ENCODE measurements at regions not wholly inside any gene's neighbourhood (a gene's known extent, or its start where the extent isn't known, plus 50 kb on each side); places are given as distances from the start of the nearest gene placed in this dataset.

DNA sequence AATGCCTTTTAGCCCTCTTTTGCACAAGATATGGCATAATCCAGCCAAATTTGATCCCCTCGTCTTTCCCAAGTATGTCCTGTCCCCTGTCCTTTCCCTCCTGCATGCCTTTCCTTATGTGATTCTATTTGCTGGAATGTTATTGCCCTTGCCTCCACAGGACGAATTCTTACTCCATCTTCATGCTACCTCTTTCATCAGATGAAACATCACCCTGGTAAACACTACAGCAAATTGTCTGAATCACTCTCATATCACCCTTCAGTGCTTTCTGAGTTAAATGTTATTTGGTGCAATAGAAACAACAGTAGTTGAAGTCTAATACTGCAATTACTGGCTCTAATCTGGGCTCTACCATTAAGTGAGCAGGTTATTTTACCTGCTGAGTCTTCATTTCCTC, 52.2 kb upstream of the FAT1 start:
- intact Hi-C loops (cut with micrococcal nuclease; ENCODE audit: unreplicated experiment) = no loop called here
- no peaks in the 10 kb centered on the region for H3K9me3 ChIP-seq (ENCODE audit: low read length)
- FAIRE-seq (no peak), DNase-seq (ENCODE audit: low spot score) (no peak), ATAC-seq (no peak)
- H3K27ac ChIP-seq (ENCODE audit: extremely low read length, insufficient read depth, low read length) = no peak overlapping the region
- no peaks in the 10 kb centered on the region for H3K36me3 ChIP-seq (replicated peaks in 1 of 2; ENCODE audit: control insufficient read depth in 1 of 2, insufficient read depth in 2 of 2, low read length in 2 of 2)
- CTCF ChIA-PET (ENCODE audit: low intra/inter-chr PET ratio, low total read pairs) = no interaction called here
- H3K4me1 ChIP-seq (ENCODE audit: insufficient read depth, low read length) = peaks cover 47% of the 10 kb centered on the region
- H3K27me3 ChIP-seq (ENCODE audit: control insufficient read depth in 1 of 2, insufficient read depth in 2 of 2, low read length in 2 of 2) = no peaks in the 10 kb centered on the region
- no peak overlapping the region for H2AFZ ChIP-seq (ENCODE audit: low read length)
- WGBS (ENCODE audit: low lambda C conversion rate) = 62% methylated on average over 2 of the region's 2 CpGs
- POLR2A ChIA-PET = no interaction called here
- BruUV-seq (replicated peaks) = no TSS peak
- TF ChIP-seq TSC22D2 (CRISPR knock-in tag; IDR thresholded peaks at IDR 0.05; ENCODE audit: borderline replicate concordance) (no peak), MTA1 (CRISPR knock-in tag; IDR thresholded peaks at IDR 0.05; ENCODE audit: borderline replicate concordance) (no peak), ZNF441 (CRISPR knock-in tag; IDR thresholded peaks at IDR 0.05; ENCODE audit: borderline replicate concordance) (no peak), ZNF205 (CRISPR knock-in tag; IDR thresholded peaks at IDR 0.05) (no peak), ZNF251 (CRISPR knock-in tag; IDR thresholded peaks at IDR 0.05) (no peak), FOXK1 (CRISPR knock-in tag; IDR thresholded peaks at IDR 0.05; ENCODE audit: borderline replicate concordance, low read depth) (no peak), PHF5A (CRISPR knock-in tag; IDR thresholded peaks at IDR 0.05; ENCODE audit: low read depth, unreplicated experiment) (no peak)
- TF ChIP-seq, protein P1, sequence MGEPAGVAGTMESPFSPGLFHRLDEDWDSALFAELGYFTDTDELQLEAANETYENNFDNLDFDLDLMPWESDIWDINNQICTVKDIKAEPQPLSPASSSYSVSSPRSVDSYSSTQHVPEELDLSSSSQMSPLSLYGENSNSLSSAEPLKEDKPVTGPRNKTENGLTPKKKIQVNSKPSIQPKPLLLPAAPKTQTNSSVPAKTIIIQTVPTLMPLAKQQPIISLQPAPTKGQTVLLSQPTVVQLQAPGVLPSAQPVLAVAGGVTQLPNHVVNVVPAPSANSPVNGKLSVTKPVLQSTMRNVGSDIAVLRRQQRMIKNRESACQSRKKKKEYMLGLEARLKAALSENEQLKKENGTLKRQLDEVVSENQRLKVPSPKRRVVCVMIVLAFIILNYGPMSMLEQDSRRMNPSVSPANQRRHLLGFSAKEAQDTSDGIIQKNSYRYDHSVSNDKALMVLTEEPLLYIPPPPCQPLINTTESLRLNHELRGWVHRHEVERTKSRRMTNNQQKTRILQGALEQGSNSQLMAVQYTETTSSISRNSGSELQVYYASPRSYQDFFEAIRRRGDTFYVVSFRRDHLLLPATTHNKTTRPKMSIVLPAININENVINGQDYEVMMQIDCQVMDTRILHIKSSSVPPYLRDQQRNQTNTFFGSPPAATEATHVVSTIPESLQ (CRISPR knock-in tag; conservative IDR thresholded peaks at IDR 0.05) = no peak
- TF ChIP-seq, protein P2, sequence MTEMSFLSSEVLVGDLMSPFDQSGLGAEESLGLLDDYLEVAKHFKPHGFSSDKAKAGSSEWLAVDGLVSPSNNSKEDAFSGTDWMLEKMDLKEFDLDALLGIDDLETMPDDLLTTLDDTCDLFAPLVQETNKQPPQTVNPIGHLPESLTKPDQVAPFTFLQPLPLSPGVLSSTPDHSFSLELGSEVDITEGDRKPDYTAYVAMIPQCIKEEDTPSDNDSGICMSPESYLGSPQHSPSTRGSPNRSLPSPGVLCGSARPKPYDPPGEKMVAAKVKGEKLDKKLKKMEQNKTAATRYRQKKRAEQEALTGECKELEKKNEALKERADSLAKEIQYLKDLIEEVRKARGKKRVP (CRISPR knock-in tag; IDR thresholded peaks at IDR 0.05) = no peak
- TF ChIP-seq, protein P3, sequence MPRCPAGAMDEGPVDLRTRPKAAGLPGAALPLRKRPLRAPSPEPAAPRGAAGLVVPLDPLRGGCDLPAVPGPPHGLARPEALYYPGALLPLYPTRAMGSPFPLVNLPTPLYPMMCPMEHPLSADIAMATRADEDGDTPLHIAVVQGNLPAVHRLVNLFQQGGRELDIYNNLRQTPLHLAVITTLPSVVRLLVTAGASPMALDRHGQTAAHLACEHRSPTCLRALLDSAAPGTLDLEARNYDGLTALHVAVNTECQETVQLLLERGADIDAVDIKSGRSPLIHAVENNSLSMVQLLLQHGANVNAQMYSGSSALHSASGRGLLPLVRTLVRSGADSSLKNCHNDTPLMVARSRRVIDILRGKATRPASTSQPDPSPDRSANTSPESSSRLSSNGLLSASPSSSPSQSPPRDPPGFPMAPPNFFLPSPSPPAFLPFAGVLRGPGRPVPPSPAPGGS (CRISPR knock-in tag; IDR thresholded peaks at IDR 0.05) = no peak
- TF ChIP-seq, protein P4, sequence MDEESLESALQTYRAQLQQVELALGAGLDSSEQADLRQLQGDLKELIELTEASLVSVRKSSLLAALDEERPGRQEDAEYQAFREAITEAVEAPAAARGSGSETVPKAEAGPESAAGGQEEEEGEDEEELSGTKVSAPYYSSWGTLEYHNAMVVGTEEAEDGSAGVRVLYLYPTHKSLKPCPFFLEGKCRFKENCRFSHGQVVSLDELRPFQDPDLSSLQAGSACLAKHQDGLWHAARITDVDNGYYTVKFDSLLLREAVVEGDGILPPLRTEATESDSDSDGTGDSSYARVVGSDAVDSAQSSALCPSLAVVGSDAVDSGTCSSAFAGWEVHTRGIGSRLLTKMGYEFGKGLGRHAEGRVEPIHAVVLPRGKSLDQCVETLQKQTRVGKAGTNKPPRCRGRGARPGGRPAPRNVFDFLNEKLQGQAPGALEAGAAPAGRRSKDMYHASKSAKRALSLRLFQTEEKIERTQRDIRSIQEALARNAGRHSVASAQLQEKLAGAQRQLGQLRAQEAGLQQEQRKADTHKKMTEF (CRISPR knock-in tag; IDR thresholded peaks at IDR 0.05) = no peak
- TF ChIP-seq, protein P5, sequence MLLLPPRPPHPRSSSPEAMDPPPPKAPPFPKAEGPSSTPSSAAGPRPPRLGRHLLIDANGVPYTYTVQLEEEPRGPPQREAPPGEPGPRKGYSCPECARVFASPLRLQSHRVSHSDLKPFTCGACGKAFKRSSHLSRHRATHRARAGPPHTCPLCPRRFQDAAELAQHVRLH (CRISPR knock-in tag; IDR thresholded peaks at IDR 0.05; ENCODE audit: borderline replicate concordance, low read depth) = no peak
- TF ChIP-seq, protein P6, sequence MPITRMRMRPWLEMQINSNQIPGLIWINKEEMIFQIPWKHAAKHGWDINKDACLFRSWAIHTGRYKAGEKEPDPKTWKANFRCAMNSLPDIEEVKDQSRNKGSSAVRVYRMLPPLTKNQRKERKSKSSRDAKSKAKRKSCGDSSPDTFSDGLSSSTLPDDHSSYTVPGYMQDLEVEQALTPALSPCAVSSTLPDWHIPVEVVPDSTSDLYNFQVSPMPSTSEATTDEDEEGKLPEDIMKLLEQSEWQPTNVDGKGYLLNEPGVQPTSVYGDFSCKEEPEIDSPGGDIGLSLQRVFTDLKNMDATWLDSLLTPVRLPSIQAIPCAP (CRISPR knock-in tag; IDR thresholded peaks at IDR 0.05; ENCODE audit: low read depth) = no peak
- in situ Hi-C loops (cut with HindIII; ENCODE audit: extremely low pct_ligation_motif_present, low pct_unique_long_range_greater_than_20kb) = no loop called here
- H3K4me2 ChIP-seq (ENCODE audit: low read depth, low read length) = no peak overlapping the region
- no peaks in the 10 kb centered on the region for H4K20me1 ChIP-seq (ENCODE audit: insufficient read depth, low read length)
- no peaks in the 10 kb centered on the region for H3K79me2 ChIP-seq (ENCODE audit: insufficient read depth, low read length)
- no peak overlapping the region for H3K9ac ChIP-seq (ENCODE audit: insufficient read depth, low read depth, low read length)
- no peak overlapping the region for H3K4me3 ChIP-seq (replicated peaks in 1 of 3; ENCODE audit: insufficient read depth in 1 of 3, low read depth in 2 of 3, low read length in 3 of 3)
